Muscle of back (tissue), 3 donors: ENCODE measurements at regions not wholly inside any gene's neighbourhood (a gene's known extent, or its start where the extent isn't known, plus 50 kb on each side); places are given as distances from the start of the nearest gene placed in this dataset.

Source experiments
- DNase-seq, 3 donors: peaks; one replicate each; pipeline versions ENCODE4 v3.0.0 to v3.0.0-alpha.2; 2013

- no peak for DNase-seq
Measured at GRCh38 chr2:104318001-104318665, 535.8 kb upstream of the POU3F3 start.

- peak in 2 of 3 donors; percentile 6 to 7 for DNase-seq
Measured at GRCh38 chr2:104321116-104321795, 532.7 kb upstream of the POU3F3 start.

GRCh38 chr2:104321796-104322349, 532.0 kb upstream of the POU3F3 start:
- DNase-seq: peak in 1 of 3 donors; percentile 4

GRCh38 chr2:104332731-104333130, 521.2 kb upstream of the POU3F3 start:
- peak; percentile 40 to 52 (median 48) for DNase-seq

GRCh38 chr2:104337869-104338268, 516.0 kb upstream of the POU3F3 start:
- no peak for DNase-seq

GRCh38 chr2:104340162-104340561, 513.8 kb upstream of the POU3F3 start:
- DNase-seq: no peak

- no peak for DNase-seq
Measured at GRCh38 chr2:104340879-104341828, 512.8 kb upstream of the POU3F3 start.

GRCh38 chr2:104344306-104344705, 509.6 kb upstream of the POU3F3 start:
- no peak for DNase-seq

GRCh38 chr2:104344985-104345384, 508.9 kb upstream of the POU3F3 start:
- no peak for DNase-seq

GRCh38 chr2:104358122-104358521, 495.8 kb upstream of the POU3F3 start:
- DNase-seq: no peak

GRCh38 chr2:104361414-104361813, 492.5 kb upstream of the POU3F3 start:
- no peak for DNase-seq

GRCh38 chr2:104368089-104368488, 485.8 kb upstream of the POU3F3 start:
- no peak for DNase-seq

- no peak for DNase-seq
Measured at GRCh38 chr2:104371087-104371781, 482.7 kb upstream of the POU3F3 start.

- no peak for DNase-seq
Measured at GRCh38 chr2:104375206-104375605, 478.7 kb upstream of the POU3F3 start.

GRCh38 chr2:104378853-104379374, 475.0 kb upstream of the POU3F3 start:
- peak; percentile 64 to 82 (median 66) for DNase-seq

- DNase-seq: no peak
Measured at GRCh38 chr2:104384961-104385360, 469.0 kb upstream of the POU3F3 start.

GRCh38 chr2:104385743-104386142, 468.2 kb upstream of the POU3F3 start:
- DNase-seq: no peak

- DNase-seq: peak in 1 of 3 donors; percentile 54
Measured at GRCh38 chr2:104388296-104388695, 465.6 kb upstream of the POU3F3 start.

GRCh38 chr2:104402825-104403224, 451.1 kb upstream of the POU3F3 start:
- DNase-seq: no peak

- no peak for DNase-seq
Measured at GRCh38 chr2:104404526-104404925, 449.4 kb upstream of the POU3F3 start.

GRCh38 chr2:104405623-104406022, 448.3 kb upstream of the POU3F3 start:
- DNase-seq: peak in 2 of 3 donors; percentile 18 to 32
